Raji (cell line): ENCODE measurements at regions not wholly inside any gene's neighbourhood (a gene's known extent, or its start where the extent isn't known, plus 50 kb on each side); places are given as distances from the start of the nearest gene placed in this dataset.

Experiments used
- POLR2A ChIP-seq: IDR thresholded peaks from 2 replicates; pipeline ENCODE4 v1.6.1; 2011; ENCODE audit warnings: low read depth, low read length, control low read depth; ENCODE audit not compliant: insufficient read depth

- TF ChIP-seq POLR2A = no peak
Observed at GRCh38 chr1:38512024-38512767, 347.4 kb downstream of the RRAGC start.

- no peak for TF ChIP-seq POLR2A
Observed at GRCh38 chr1:38508232-38508631, 351.3 kb downstream of the RRAGC start.

DNA sequence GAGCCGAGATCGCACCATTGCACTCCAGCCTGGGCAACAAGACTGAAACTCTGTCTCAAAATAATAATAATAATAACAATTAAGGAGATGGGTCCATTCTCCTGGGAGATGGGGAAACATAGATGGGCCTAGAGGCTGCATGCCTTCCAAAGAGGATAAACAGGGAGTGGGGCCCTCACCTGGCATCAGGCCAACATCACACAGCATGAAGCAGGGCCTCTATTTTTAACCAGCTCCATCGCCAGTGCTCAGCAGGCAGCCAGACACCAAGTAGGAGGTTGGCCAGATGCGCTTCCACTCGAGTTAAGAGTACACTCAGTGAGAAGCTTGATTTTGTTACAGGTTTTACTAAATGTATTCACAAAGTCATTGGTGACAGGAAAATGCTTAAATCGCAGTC is 352.0 kb downstream of the RRAGC start:
- TF ChIP-seq POLR2A = no peak

DNA sequence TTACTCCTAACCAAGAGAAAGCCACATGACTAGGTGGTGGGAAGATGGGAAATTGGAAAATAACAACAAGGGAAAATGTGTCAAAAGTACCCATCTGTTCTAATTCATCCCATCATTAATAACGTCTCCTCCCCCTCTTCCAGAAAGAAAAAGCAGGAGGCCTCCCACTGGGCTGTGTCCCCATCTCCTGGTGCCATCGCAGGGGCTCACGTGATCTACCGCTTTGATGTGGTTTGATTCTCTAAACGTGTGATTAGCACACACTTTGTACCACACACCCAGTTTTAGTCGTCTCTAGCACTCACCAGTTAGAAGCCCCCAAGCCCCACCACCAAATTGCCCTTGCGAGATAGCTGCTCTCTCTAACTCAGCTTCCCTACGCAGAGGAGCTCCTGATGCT is 353.6 kb downstream of the RRAGC start:
- no peak for TF ChIP-seq POLR2A

DNA sequence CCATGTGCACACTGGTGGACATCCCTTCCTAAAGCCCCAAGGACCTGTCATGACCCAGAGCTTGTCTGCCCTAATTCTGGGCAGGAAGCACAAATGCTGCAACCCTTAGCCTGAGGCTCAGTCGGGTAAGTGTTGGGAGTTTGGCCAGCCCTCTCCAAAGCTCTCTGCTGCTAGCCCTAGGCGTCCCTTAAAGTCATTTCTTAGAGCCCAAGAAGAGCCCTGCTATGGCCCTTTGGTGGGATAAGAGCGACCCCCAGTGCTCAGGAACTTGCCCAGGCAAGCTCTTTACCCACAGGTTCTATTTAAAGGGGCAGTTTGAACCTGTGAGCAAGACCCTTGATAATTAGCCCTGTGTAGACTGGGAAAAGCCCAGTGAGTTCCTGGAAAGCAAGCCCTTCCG is 356.8 kb downstream of the RRAGC start:
- no peak for TF ChIP-seq POLR2A

DNA sequence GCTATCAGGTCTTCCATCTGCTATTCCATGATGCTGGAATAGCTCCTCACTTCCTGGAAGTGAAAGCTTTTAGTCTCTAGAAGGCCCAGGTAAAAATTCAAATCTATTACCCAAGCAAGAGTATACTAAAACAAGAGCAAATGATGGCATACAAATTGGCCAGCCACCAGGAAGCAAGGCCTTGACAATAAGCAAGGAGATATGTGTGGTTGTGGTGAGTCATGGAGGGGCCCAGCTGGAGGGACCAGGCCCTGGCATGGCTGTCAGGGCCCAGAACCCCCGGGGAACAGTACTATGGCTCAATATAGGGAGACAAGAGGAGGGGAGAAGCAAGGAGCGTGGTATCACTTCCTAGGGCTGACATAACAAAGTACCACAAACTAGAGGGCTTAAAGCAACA is 358.7 kb downstream of the RRAGC start:
- TF ChIP-seq POLR2A = no peak

GRCh38 chr1:38500352-38500751 is 359.2 kb downstream of the RRAGC start:
- no peak for TF ChIP-seq POLR2A

DNA sequence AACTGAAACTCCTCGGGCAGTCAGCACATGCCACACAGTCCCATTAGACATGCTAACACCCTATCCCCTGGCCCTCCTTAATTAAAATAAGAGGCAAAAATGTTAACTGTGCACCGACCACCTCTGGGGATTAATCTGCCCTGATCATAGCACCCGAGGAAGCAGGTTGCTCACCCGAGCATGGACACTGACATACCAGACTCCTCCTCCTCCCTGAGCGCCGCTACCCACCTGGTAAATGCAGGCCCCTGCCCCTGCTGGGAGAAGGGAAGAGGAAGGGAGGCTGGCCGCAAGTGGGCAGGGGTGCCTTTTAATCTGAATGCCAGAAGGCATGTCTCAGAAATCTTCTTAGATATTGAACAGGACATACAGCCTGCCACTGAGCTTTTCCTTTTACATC is 360.9 kb downstream of the RRAGC start:
- TF ChIP-seq POLR2A = no peak

- no peak for TF ChIP-seq POLR2A
Observed at GRCh38 chr1:38497921-38498656, 361.5 kb downstream of the RRAGC start.

- no peak for TF ChIP-seq POLR2A
Observed at GRCh38 chr1:38489844-38490270, 369.7 kb downstream of the RRAGC start.

- no peak for TF ChIP-seq POLR2A
Observed at GRCh38 chr1:38488162-38488898, 371.2 kb downstream of the RRAGC start.

DNA sequence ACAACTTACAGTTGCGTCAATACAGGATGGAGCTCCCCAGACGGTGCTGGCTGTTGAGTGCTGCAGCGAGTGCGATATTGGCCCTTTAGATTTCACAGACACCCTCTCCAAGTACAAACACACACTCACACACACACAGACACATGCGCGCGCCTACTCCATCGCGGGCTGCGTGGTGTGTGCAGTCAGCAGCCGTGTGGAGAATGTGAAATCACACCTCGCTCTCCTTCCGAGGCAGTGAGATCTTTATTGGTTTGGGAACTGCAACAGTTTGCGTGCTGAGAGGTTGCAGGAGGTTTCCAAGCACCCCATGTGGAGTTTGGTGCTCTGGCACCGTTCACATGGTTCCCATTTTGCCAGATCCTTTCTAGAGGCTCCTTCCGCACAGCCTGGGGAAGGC is 372.2 kb downstream of the RRAGC start:
- no peak for TF ChIP-seq POLR2A

DNA sequence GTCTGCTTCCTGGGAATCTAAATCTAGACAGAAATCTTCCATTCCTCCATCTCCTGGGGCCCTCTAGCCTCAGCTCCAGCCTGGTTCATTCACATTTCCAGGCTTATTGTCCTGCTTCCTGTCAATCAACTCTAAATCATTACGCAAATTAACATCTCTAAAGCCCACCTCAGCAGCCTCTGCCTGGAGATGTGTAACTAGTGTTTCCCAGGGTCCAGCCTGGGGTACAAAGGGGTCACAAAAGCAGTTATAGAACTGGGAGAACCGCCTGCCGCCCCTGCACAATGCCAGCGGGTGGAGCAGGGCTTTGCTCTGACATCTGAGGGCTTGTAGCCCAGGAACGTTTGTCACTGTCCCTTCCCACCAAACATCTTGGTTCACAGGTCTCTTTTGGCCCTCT is 373.5 kb downstream of the RRAGC start:
- TF ChIP-seq POLR2A = no peak

GRCh38 chr1:38481871-38482826 is 377.4 kb downstream of the RRAGC start:
- no peak for TF ChIP-seq POLR2A

- TF ChIP-seq POLR2A = no peak
Observed at GRCh38 chr1:38477811-38478210, 381.8 kb downstream of the RRAGC start.
